DOHH2 (cell line): ENCODE measurements at regions not wholly inside any gene's neighbourhood (a gene's known extent, or its start where the extent isn't known, plus 50 kb on each side); places are given as distances from the start of the nearest gene placed in this dataset.

Source experiments
- H3F3A ChIP-seq: fragments of 200-600 bp; sonication (generic), shearing (Covaris generic); 2 replicates; pipeline ENCODE4 v1.6.0; 2016; ENCODE audit warnings: antibody characterized with exemption, mild to moderate bottlenecking; ENCODE audit not compliant: control insufficient read depth, insufficient read depth
- H3K27ac ChIP-seq: fragments of 200-600 bp; sonication (generic); 2 replicates; pipeline ENCODE4 v1.5.1; 2014; ENCODE audit warnings: low read depth, mild to moderate bottlenecking, low read length, moderate library complexity
- H3K27me3 ChIP-seq: fragments of 200-600 bp; sonication (generic); 2 replicates; pipeline ENCODE4 v1.6.1; 2014; ENCODE audit warnings: mild to moderate bottlenecking, low read length, mixed read lengths; ENCODE audit not compliant: control insufficient read depth
- H3K36me3 ChIP-seq: fragments of 200-600 bp; sonication (generic); 2 replicates; pipeline ENCODE4 v1.6.1; 2014; ENCODE audit warnings: mild to moderate bottlenecking, low read length, moderate library complexity, mixed read lengths; ENCODE audit not compliant: control insufficient read depth
- H3K4me1 ChIP-seq: fragments of 200-600 bp; sonication (generic); 2 replicates; pipeline ENCODE4 v1.6.1; 2014; ENCODE audit warnings: mild to moderate bottlenecking, low read length, mixed read lengths; ENCODE audit not compliant: control insufficient read depth
- H3K4me2 ChIP-seq: fragments of 200-600 bp; sonication (generic); 2 replicates; pipeline ENCODE4 v1.6.0; 2014; ENCODE audit warnings: mild to moderate bottlenecking, low read length, moderate library complexity
- H3K4me3 ChIP-seq: fragments of 200-600 bp; sonication (generic); 2 replicates; pipeline ENCODE4 v1.5.1; 2014; ENCODE audit warnings: mild to moderate bottlenecking, low read length, mixed read lengths
- H3K79me2 ChIP-seq: fragments of 200-600 bp; sonication (generic); 2 replicates; pipeline ENCODE4 v1.6.1; 2014; ENCODE audit warnings: mild to moderate bottlenecking, low read length, mixed read lengths; ENCODE audit not compliant: control insufficient read depth
- H3K9me2 ChIP-seq: fragments of 200-600 bp; sonication (generic); replicated peaks from 2 replicates; pipeline ENCODE4 v1.6.1; 2014; ENCODE audit warnings: mild to moderate bottlenecking, low read length, mixed read lengths; ENCODE audit not compliant: control insufficient read depth
- H3K9me3 ChIP-seq: fragments of 200-600 bp; sonication (generic); 2 replicates; pipeline ENCODE4 v1.6.1; 2014; ENCODE audit warnings: antibody characterized with exemption, low read length, mixed read lengths; ENCODE audit not compliant: control insufficient read depth, insufficient read depth
- H4K20me1 ChIP-seq: fragments of 200-600 bp; sonication (generic); 2 replicates; pipeline ENCODE4 v1.6.0; 2014; ENCODE audit warnings: low read depth, mild to moderate bottlenecking, antibody characterized with exemption, low read length, moderate library complexity; ENCODE audit not compliant: control insufficient read depth, insufficient read depth
- CTCF ChIP-seq: fragments of 200-600 bp; sonication (generic); IDR thresholded peaks from one replicate; pipeline ENCODE4 v1.5.1; 2014; ENCODE audit warnings: antibody characterized with exemption, mild to moderate bottlenecking, low read depth, low read length; ENCODE audit not compliant: poor library complexity, severe bottlenecking
- EZH2phosphoT487 ChIP-seq: fragments of 200-600 bp; sonication (generic); IDR thresholded peaks from 2 replicates; pipeline ENCODE4 v1.6.1; 2017; ENCODE audit warnings: borderline replicate concordance, mild to moderate bottlenecking, antibody characterized with exemption, low read length, moderate library complexity, mixed read lengths

- H3F3A ChIP-seq, result no peaks in the 10 kb centered on the region
- H3K27me3 ChIP-seq, result no peaks in the 10 kb centered on the region
- no peaks in the 10 kb centered on the region for H4K20me1 ChIP-seq
- no peak overlapping the region for H3K4me2 ChIP-seq
- H3K79me2 ChIP-seq, result no peaks in the 10 kb centered on the region
- H3K4me1 ChIP-seq, result no peaks in the 10 kb centered on the region
- no peaks in the 10 kb centered on the region for H3K9me2 ChIP-seq
- TF ChIP-seq EZH2phosphoT487, result no peak
- TF ChIP-seq CTCF, result no peak
- no peaks in the 10 kb centered on the region for H3K9me3 ChIP-seq
- H3K4me3 ChIP-seq, result no peak overlapping the region
- H3K27ac ChIP-seq, result no peak overlapping the region
- no peaks in the 10 kb centered on the region for H3K36me3 ChIP-seq
Measured at GRCh38 chr1:218898921-218899320, 274.8 kb upstream of the LYPLAL1 start.

GRCh38 chr1:218900615-218901014, 273.1 kb upstream of the LYPLAL1 start:
- Histone ChIP-seq H3K9me2 (no peaks in the 10 kb centered on the region), H3F3A (no peaks in the 10 kb centered on the region), H3K27me3 (no peaks in the 10 kb centered on the region), H3K36me3 (no peaks in the 10 kb centered on the region), H3K4me3 (no peak overlapping the region), H3K79me2 (no peaks in the 10 kb centered on the region), H3K4me1 (no peaks in the 10 kb centered on the region), H4K20me1 (no peaks in the 10 kb centered on the region), H3K9me3 (no peaks in the 10 kb centered on the region), H3K4me2 (no peak overlapping the region), H3K27ac (no peak overlapping the region)
- TF ChIP-seq EZH2phosphoT487, result no peak
- no peak for TF ChIP-seq CTCF

- no peaks in the 10 kb centered on the region for H3F3A ChIP-seq
- H3K36me3 ChIP-seq, result no peaks in the 10 kb centered on the region
- H3K4me1 ChIP-seq, result no peaks in the 10 kb centered on the region
- H3K79me2 ChIP-seq, result no peaks in the 10 kb centered on the region
- TF ChIP-seq CTCF, result no peak
- TF ChIP-seq EZH2phosphoT487, result no peak
- no peaks in the 10 kb centered on the region for H3K9me3 ChIP-seq
- H3K27ac ChIP-seq, result no peak overlapping the region
- H3K9me2 ChIP-seq, result no peaks in the 10 kb centered on the region
- H4K20me1 ChIP-seq, result no peaks in the 10 kb centered on the region
- no peaks in the 10 kb centered on the region for H3K27me3 ChIP-seq
- H3K4me3 ChIP-seq, result no peak overlapping the region
- no peak overlapping the region for H3K4me2 ChIP-seq
Measured at GRCh38 chr1:218904416-218904815, 269.3 kb upstream of the LYPLAL1 start.

GRCh38 chr1:218916720-218917119, 257.0 kb upstream of the LYPLAL1 start:
- Histone ChIP-seq H3K4me2 (no peak overlapping the region), H4K20me1 (no peaks in the 10 kb centered on the region), H3K4me3 (no peak overlapping the region), H3K79me2 (no peaks in the 10 kb centered on the region), H3K27ac (no peak overlapping the region), H3F3A (no peaks in the 10 kb centered on the region), H3K27me3 (no peaks in the 10 kb centered on the region), H3K9me3 (no peaks in the 10 kb centered on the region), H3K36me3 (no peaks in the 10 kb centered on the region), H3K4me1 (no peaks in the 10 kb centered on the region), H3K9me2 (no peaks in the 10 kb centered on the region)
- TF ChIP-seq EZH2phosphoT487 (no peak), CTCF (no peak)
